Endothelial cell of umbilical vein (primary cell): ENCODE measurements at regions not wholly inside any gene's neighbourhood (a gene's known extent, or its start where the extent isn't known, plus 50 kb on each side); places are given as distances from the start of the nearest gene placed in this dataset.

Source experiments
- CTCF ChIP-seq, 2 donors: IDR thresholded peaks; 1 replicate in 1 of 2; 2 replicates in 1 of 2; pipeline ENCODE4 v1.5.1; 2011; ENCODE audit warnings: low read length in 2 of 2, mild to moderate bottlenecking in 2 of 2, moderate library complexity in 2 of 2, control low read depth in 1 of 2, inconsistent platforms in 1 of 2, low read depth in 1 of 2; ENCODE audit not compliant: insufficient read depth in 1 of 2; ENCODE audit errors: extremely low read depth in 1 of 2
- GATA2 ChIP-seq: IDR thresholded peaks from 2 replicates; pipeline ENCODE4 v1.7.0; 2011; ENCODE audit warnings: low read depth, mild to moderate bottlenecking, moderate library complexity, mixed read lengths, low read length; ENCODE audit not compliant: insufficient read length, insufficient read depth
- MAX ChIP-seq: IDR thresholded peaks from 2 replicates; pipeline ENCODE4 v1.6.1; 2011; ENCODE audit not compliant: insufficient read depth, insufficient read length
- POLR2AphosphoS5 ChIP-seq: IDR thresholded peaks from 2 replicates; pipeline ENCODE4 v1.6.1; 2012; ENCODE audit warnings: low read depth, mild to moderate bottlenecking, control low read depth, low read length, moderate library complexity; ENCODE audit not compliant: insufficient read depth

- TF ChIP-seq GATA2 (no peak), CTCF (IDR thresholded peaks at IDR 0.05; ENCODE audit: extremely low read depth in 1 of 2, insufficient read depth in 1 of 2, low read depth in 1 of 2, low read length in 2 of 2) (no peak), POLR2AphosphoS5 (no peak), MAX (no peak)
Measured at GRCh38 chr2:134019871-134020270, 234.0 kb upstream of the MGAT5 start.
